GM12864 (cell line): ENCODE measurements at regions not wholly inside any gene's neighbourhood (a gene's known extent, or its start where the extent isn't known, plus 50 kb on each side); places are given as distances from the start of the nearest gene placed in this dataset.

ENCODE experiments used
- DNase-seq: peaks from one replicate; pipeline ENCODE4 v3.0.0-alpha.2; 2011; ENCODE audit warnings: low read depth
- H3K4me3 ChIP-seq: 2 replicates; pipeline ENCODE4 v1.5.1; 2011; ENCODE audit warnings: mild to moderate bottlenecking, low read depth, low read length, control low read depth
- CTCF ChIP-seq: IDR thresholded peaks from 2 replicates; pipeline ENCODE4 v1.5.1; 2011; ENCODE audit warnings: low read depth, mild to moderate bottlenecking, moderate library complexity, low read length, control low read depth, inconsistent platforms; ENCODE audit errors: missing control alignments

GRCh38 chr12:132416121-132416673 lies 73.8 kb upstream of the FBRSL1 start:
- H3K4me3 ChIP-seq, result no peak overlapping the region
- DNase-seq, result no peak
- TF ChIP-seq CTCF, result no peak

GRCh38 chr12:132415327-132416120 lies 74.4 kb upstream of the FBRSL1 start:
- no peak for DNase-seq
- no peak for TF ChIP-seq CTCF
- no peak overlapping the region for H3K4me3 ChIP-seq

GRCh38 chr12:132414634-132415326 lies 75.2 kb upstream of the FBRSL1 start:
- TF ChIP-seq CTCF, result peak; percentile 95
- H3K4me3 ChIP-seq, result no peak overlapping the region
- peak; percentile 22 for DNase-seq

GRCh38 chr12:132413931-132414588 lies 75.9 kb upstream of the FBRSL1 start:
- DNase-seq, result no peak
- peak; percentile 76 for TF ChIP-seq CTCF
- H3K4me3 ChIP-seq, result no peak overlapping the region

GRCh38 chr12:132411457-132411856 lies 78.5 kb upstream of the FBRSL1 start:
- no peak for DNase-seq
- no peak overlapping the region for H3K4me3 ChIP-seq
- no peak for TF ChIP-seq CTCF

DNA sequence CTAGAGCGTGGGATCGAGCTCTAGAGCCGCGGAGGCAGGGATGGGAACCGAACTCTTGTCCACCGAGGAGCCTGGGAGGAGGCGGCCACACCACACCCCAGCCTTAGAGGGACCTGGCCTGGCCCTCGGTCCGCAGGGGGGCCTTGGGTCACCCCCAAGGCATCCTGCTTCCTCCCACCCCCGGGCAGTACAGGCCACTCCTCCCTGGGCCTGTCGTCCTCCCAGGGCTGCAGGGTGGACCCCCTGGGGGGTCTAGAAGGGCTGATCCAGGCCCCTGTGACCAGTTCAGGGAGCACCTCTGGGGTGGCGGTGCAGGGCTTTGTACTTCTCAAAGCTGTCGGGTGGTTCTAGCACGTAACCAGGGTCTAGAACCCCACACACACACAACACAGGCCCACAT lies 79.1 kb upstream of the FBRSL1 start:
- no peak for DNase-seq
- no peak overlapping the region for H3K4me3 ChIP-seq
- no peak for TF ChIP-seq CTCF
